8988T (cell line): ENCODE measurements at regions not wholly inside any gene's neighbourhood (a gene's known extent, or its start where the extent isn't known, plus 50 kb on each side); places are given as distances from the start of the nearest gene placed in this dataset.
"Not testable (repeated sequence)": the region's sequence is repeated elsewhere in the genome, so short reads cannot be mapped to it uniquely, and the experiment has no call there.

Experiments
- DNase-seq: peaks from one replicate; pipeline ENCODE4 v3.0.0; 2011

DNA sequence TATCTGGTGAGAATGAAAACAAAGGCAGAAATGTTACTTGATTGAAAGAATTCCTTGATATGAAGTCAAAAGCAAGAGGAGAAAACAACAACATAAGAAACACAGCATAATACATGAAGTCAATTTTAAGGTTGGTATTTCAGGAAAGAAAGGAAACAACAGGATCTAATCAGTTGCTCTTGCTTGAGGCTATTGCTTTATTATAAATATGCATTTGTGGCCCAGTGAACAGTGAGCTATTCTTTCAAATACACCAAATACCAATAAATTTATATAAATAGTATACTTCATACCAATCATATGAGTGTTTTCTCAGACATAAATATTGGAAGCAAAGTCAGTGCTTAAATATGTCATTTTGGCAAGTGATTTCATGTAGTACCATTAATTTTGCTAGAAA is 806.6 kb downstream of the NXPH1 start:
- no peak for DNase-seq

DNA sequence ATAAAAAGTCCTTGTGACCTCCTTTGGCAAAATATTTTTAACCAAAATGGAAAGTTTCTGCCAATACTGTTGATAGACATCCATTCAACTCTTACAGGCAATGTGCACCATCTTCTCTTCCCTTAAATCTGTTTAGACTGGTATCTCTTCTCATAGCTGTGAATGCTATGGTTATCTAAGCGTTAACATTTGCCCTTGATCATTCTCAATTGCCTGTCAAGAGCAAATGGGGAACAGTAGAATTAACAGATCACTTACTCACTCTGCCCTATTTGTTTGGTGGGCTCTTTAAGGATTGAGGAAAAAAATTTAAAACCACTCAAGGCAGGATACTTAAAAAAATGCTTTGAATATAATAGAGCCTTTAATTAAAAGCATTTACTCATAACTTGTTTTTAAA is 808.4 kb downstream of the NXPH1 start:
- no peak for DNase-seq

DNA sequence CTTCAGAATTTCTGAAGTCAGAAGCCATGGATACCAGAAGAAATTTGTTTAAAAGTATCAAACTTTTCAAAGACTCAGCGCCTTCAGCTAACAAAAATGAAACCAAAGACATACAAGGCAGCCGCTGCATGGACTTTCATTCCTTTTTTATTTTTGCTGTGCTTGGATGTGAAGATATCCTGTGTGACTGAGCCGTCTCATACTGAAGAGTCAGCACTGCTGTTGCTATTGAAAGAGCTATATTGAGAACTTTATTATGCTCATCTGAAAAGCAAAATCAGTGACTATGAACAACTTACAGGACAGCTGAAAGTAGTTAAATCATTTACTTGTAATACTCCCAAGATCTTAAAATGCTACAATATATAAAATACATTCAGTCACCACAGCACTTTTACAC is 809.2 kb downstream of the NXPH1 start:
- no peak for DNase-seq

DNA sequence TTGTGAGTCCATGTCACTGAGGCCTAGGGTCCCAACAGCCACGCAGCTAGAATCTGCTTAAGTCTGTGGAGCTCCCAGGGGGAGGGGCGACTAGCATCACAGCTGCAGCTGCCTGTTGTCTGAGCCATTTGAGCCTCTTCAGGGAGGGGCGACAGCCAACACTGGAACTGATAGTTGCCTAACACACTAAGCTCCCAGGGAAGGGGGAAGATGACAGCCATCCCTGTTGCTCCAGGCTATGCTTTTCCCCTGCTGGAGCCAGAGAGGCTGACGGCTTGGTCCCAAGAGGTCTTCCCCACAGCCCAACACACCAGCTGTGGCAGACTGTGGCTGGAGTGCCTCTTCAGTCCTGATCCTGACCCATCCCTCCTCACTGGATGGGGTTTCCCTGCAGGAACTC is 817.5 kb downstream of the NXPH1 start:
- no peak for DNase-seq

DNA sequence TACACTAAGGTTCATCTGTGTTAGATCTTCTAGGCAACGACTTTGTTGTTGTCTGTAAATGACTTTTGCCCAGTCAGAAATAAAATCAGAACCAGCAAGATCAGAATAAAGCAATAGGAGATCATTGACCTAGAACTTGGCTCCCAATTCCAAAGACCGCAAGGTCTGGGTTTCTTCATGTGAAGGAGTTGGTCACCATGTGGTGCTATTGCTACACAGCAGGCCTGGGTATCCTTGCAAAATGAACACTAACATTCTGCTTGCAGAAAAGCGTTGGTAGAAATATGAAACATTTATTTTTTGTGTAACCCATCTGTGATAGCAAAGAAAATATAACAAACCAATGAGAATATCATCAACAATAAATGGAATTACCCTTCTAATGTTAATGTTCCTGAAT is 831.0 kb downstream of the NXPH1 start:
- DNase-seq = no peak

DNA sequence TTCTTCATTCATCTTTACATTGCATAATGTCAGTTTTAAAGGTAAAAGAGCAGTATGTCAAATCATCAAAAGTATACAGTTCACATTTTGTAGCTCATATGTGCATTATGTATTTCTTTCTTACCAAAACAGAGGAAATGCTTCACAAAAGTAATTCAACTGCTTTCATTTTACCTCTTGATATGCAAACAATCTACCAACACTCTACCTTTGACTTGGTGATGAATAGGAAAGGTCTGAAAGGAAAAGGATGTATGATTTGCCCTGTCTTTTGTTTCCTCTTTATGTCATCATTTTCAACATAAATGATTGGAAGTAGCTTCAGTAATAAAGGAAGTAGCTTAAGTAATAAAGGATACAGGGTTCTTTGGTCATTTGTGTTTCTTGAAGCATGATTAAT is 846.7 kb downstream of the NXPH1 start:
- DNase-seq = no peak

DNA sequence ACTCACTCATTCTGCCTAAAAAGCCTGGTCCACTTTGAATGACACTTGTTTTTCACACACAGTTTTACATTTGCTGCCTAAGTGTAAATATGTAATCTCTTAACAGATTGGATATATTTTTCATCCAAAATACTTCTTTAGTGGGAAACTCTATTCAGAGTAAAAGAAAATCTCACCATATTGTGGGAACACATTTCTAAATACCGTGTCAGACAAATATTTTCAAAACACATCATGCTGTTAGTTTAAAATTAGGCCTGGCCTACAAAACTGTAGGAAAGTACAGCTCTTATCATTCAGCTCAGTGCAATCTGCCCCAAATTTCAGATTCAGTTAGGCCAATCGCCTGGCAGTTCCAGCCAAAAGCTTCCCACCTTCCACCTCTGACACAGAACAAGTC is 849.8 kb downstream of the NXPH1 start:
- no peak for DNase-seq

DNA sequence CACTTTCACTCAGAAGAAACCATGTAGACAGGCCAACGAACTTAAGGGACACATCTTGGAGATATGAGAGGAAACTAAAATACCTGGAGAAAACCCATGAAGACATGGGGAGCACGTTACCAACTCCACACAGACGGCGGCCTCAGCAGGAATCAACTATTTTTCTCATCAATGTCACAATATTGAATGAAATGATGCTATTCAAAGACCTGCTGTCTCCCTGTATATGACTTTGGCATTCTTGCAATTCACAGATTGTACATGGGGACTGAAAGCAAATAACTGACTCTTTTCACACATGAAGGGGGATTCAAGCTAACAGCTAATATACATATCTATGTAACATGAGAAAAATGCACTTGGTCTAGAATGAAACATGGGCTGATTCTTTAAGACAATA is 869.0 kb downstream of the NXPH1 start:
- DNase-seq = no peak

DNA sequence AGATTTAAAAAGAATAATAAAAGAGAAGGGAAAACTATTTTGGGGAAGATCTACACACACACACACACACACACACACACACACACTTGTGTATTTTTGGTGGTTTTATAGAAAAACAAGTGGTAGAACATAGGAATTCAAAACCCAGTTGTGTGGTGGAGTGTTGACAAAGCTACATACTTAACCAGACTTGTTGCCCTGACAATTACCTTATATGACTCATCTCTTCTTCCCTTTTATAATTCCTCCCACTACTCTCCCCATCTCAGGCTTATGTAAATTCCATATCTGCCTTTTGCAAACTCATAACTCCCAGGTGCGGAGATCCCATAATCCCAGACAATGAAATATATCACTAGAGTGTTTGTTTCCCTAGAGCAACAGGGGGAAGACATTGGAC is 873.7 kb downstream of the NXPH1 start:
- no peak for DNase-seq

DNA sequence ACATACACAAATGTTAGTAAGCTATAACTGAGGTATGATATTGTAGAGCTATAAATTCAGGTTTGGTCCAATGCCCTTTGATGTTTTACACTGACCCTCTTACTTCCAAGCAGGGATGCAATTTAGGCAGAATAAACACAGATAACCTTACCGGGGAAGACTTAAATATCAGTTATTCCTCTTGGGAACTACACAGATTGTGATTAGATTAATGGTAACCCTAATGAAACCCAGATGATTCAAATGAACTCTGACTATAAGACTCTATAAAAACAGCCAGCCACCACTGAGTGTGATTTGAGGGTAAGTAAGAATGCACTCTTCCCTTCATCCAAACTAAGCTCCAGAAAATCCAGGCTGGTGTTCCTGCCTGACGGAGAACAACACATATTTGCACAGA is 891.1 kb downstream of the NXPH1 start:
- DNase-seq = no peak

DNA sequence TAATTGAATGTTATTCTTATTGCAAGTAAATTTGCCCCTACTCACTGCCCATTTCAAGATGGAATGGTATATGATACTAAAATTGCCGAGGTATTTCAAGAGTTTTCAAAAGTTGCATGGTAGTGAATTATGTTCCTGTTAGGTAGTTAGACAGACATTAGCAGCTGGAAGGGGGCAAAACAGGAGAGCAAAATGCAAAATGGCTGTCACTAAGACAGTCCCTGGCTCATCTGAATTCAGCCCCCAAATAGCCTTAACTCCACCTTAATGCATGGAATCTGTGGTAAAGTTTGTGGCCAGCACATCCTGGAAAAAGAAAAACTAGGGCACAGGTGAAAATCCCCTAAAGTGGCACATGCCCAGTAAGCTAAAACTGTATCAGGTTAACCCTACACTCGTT is 894.9 kb downstream of the NXPH1 start:
- no peak for DNase-seq

DNA sequence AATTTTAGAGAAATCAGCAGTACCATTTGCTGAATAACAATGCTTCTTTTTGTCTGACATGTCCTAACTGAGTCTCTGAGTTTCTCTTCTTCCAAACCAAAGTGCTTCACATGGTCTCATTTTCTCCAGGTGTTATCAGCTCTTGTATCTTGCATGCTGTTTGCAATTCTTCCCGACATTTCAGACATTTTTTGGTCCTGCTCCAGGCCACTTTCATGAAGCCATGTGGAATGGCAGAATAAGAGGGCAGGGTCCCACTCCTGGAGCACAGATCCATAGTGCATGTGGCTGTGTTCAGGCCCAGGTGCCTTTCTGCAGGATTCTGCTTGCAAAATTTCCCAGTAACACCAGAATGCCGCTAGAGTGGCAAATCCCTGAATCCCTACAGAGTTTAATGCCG is 916.2 kb downstream of the NXPH1 start:
- DNase-seq = no peak

DNA sequence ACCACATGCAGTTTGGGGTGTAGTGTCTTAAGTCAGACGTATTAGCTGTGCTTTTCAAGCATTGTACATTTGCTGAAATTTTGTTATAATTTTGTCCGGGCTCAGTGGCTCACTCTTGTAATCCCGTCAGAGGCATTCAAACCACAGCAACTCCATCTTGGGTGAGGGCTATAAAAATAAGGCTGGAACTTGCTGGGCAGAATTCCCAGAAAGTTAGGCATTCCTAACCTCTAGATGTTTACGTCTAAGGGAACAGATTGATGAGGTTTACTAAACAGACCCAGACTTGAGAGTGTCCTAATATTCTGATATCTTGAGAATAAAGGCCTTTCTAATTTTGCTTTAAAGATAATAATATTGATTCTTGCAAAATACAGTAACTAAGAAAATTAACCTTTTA is 957.8 kb downstream of the NXPH1 start:
- no peak for DNase-seq

DNA sequence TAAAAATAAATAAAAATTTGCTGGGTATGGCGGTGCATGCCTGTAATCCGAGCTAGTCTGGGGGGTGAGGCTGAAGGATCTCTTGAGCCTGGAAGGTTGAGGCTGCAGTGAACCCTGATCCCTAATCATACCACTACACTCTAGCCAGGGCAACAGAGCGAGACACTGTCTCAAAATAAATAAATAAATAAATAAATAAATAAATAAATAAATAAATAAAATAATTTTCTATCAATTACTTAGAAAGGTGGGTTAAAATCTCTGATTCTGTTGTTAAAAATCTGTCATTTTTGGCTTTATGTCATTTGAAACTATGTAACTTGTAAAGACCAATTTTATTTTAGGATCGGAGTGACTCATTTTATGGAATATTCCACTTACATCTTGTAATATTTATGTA is 958.6 kb downstream of the NXPH1 start:
- DNase-seq = no peak

DNA sequence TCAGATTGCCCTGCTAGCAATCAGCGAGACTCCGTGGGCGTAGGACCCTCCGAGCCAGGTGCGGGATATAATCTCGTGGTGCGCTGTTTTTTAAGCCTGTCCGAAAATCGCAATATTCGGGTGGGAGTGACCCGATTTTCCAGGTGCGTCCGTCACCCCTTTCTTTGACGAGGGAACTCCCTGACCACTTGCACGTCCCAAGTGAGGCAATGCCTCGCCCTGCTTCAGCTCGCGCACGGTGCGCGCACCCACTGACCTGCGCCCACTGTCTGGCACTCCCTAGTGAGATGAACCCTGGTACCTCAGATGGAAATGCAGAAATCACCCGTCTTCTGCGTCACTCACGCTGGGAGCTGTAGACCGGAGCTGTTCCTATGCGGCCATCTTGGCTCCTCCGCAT is 971.0 kb downstream of the NXPH1 start:
- DNase-seq = not testable (repeated sequence)

DNA sequence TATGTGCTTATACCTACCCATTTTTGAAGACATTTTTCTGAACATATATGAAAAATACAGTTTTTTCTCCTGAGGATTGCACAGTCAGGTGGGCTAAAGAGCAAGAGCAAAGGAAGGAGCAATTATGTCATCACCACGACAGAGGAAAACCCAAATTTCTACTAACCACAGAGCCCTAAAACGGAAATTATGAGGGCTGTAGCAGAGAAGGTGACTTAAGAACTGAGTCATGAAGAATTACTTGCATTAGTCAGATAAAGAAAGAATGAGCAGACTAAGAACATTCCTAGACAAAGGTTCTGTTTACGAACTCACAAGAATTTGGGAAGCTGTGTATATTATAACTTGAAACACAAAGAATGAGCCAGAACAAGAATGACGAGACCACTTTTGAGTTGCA is 974.4 kb downstream of the NXPH1 start:
- DNase-seq = no peak

DNA sequence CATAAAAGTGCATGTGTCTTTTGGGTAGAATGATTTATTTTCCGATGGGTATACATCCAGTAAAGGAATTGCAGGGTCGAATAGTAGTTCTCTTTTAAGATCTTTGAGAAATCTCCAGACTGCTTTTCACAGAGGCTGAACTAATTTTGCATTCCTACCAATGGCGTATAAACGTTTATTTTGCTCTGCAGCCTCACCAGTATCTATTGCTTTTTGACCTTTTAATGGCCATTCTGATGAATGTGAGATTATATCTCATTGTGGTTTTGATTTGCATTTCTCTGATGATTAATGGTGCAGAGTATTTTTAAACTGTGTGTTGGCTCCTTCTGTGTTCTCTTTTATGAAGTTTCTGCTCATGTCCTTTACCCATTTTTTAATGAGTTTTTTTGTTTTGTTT is 1020.1 kb downstream of the NXPH1 start:
- no peak for DNase-seq

DNA sequence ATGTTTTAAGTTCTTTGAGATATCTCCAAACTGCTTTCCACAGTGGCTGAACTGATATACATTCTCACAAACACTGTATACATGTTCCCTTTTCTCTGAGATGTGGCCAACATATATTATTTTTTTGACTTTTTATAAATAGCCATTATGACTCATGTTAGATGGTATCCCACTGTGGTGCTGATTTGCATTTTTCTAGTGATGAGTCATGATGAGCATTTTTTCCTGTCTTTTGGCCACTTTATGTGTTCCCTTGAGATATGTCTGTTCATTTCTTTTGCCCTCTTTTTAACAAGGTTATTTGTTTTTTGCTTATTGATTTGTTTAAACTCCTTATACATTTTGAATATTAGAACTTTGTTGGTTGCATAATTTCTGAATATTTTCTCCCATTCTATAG is 1055.1 kb downstream of the NXPH1 start:
- DNase-seq = no peak

DNA sequence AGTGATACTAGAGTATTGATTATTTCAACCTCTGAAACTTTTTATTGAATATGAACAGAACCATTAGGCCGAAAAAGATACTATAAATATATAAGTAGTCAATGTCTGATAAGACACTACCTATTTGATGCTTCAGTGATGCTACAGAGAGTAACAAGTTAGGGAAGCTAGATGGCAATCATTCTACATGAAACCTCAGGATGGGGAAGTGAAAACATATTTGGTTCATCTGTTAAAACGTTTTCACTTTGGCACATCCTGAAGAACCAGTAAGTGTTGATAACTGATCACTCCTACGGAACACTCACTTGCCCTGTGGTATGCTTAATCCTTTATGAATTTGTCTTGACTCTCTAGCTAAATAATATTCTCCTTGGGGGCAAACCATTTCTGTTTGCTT is 1064.9 kb downstream of the NXPH1 start:
- no peak for DNase-seq

DNA sequence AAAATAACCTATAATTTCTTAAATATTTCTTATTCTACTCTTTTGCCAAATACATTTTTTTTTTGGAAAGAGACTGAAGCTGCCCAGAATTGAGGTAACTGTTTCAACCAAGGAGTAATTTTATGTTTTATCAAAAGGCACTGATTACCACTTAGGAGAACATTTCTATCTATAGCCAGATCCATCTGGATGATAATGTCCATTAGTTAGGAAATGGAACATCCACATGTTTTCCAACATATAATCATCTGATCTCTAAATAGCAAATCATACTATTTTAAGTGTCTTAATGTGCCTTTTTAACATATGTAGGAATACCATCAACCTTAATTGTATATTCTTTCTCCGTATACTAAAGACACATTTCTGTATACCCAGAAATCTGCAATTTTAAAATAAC is 1068.9 kb downstream of the NXPH1 start:
- no peak for DNase-seq

DNA sequence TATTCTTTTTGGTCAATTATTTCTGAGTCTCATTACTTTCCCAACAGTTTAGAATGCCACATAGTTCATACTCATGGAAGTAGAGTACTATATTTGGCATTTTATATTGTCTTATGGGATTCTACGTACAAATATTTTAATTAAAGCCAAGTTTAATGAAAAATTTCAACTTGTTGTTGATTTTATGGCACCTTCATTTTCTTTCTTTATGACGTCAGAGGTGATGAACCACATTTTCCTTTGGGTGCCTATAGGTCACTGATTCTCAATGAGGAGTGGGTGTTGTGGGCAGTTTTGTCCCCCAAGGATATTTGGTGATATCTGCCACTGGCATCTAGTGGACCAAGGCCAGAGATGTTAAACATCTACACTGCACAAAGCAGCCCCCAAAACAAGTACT is 1071.3 kb downstream of the NXPH1 start:
- no peak for DNase-seq

DNA sequence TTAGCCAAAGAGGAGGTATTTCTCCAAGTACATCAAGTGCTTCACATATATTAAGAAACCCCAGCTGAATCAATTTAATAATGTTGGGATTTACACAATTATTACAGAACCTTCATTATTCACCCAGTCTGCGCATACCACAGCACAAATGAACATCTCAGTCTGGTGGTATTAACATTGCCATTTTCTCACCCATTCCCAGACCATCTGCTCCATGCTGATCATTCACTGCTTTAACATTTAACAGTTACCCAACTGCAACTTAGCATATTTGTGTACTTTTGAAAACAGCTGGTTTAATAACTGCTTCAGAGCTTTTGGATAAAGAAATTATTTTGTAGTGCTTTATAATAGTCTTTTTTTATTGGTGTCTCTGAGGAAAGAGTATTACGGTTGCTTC is 1072.1 kb downstream of the NXPH1 start:
- no peak for DNase-seq

DNA sequence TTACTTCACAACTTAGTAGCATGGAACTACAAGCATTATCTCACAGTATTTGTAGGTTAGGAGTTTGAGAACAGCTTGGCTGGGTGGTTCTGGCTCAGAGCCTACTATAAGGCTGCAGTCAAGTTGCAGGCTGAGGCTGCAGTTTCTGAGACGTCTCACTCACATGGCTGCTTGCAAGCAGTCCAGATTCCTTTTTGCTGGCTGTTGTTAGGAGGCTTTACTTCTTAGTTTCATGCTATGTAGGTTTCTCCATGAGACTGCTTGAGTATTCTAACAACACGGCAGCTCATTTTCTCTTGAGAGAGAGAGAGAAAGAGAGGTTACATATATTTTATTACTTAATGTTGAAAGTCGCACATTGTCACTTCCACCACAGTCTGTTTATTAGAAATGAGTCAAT is 1073.9 kb downstream of the NXPH1 start:
- DNase-seq = no peak

DNA sequence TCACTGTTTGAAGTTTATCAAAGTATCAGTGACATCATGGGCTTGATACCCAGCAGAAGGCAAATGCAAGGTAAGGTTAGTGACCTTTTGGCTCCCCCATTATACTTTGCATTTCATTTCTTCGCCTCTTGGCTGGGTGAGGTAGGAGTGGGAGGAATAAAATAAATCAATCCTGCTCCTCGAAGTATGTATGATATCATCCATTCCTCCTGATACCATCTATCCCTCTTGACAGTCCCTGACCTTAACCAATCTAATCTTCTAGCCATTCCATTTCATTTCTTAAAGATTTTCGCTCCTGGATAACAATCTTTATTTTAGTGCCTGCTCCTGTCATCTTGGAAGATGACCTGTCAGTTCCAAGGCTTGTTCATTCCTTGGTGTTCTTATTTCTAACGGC is 1083.3 kb downstream of the NXPH1 start:
- DNase-seq = no peak

DNA sequence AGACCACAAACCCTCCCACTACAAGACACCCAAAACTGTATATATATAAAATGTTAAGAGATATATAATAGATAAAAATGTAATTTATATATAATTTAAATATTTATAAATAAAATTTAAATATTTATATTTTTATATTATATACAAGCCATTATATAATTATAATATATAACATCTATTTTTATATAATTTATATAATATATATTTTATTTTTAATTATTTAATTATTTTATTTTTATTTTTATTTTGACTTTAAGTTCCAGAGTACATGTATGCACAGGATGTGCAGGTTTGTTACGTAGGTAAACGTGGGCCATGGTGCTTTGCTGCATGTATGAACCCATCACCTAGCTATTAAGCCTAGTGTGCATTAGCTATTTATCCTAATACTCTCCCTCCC is 1090.2 kb downstream of the NXPH1 start:
- DNase-seq = no peak

DNA sequence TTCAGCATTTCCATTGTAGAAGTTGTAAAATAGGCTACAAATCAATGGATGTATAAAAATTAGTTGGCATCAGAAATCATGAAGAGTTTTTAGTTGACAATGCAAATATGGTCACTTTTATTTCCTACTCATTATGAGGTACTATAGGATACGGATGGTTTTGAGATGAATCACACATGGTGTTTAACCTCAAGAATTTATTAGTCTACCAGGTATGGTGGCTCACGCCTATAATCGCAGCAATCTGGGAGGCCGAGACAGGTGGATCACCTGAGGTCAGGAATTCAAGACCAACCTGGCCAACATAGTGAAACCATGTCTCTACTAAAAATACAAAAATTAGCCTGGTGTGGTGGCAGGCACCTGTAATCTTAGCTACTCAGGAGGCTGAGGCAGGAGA is 1119.0 kb downstream of the NXPH1 start:
- DNase-seq = not testable (repeated sequence)

DNA sequence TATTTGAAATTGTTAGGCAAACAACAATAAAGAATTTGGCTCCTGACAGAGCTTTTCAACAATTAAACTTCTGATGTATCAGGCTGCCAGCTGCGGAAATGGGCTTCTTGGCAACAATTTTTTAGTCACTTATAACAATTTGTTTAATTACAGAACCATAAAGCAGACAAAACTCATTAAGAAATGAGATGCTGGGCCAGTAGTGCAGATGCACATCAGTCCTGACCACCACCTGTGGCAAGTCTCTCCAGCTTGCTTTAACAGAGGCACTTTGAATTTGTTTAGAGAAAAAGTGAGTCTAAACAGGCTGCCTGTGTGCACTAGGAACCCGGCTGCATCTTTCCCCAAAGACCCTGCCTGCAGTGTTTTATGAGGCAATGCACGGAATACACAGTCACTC is 1124.4 kb downstream of the NXPH1 start:
- DNase-seq = no peak
